ENCODE measurements at regions not wholly inside any gene's neighbourhood (a gene's known extent, or its start where the extent isn't known, plus 50 kb on each side); places are given as distances from the start of the nearest gene placed in this dataset.

DNA sequence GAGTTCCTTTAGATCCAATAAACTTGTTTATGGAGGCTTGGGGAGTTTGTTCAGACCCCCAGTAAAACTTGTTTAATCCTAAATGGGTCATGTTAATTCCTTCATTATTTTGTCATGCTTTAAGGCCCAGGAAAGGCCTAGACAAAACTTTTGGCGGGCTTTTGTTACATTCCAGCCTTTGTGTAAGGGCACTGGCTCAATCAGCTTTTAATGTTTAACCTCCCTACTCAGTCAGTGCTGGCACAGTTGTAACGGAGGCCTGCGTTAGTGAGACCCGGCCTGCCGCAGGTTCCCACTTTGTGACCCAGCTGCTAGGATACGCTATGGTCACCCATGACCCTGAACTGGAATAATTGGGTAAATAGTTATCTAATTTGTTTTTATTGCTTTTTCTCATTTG lies 59.2 kb downstream of the OXSM start:
- POLR2A ChIA-PET, result no interaction called here
- no TSS peak for BruUV-seq (replicated peaks)
- no peak for TF ChIP-seq PHTF2 (CRISPR knock-in tag; IDR thresholded peaks at IDR 0.05)
- no peak for TF ChIP-seq NCOA1 (IDR thresholded peaks at IDR 0.05; ENCODE audit: low read depth)
- no peak for TF ChIP-seq RUNX1 (IDR thresholded peaks at IDR 0.05; ENCODE audit: low read depth)
- TF ChIP-seq CBFA2T2 (conservative IDR thresholded peaks at IDR 0.05), result no peak
- TF ChIP-seq, protein P1, sequence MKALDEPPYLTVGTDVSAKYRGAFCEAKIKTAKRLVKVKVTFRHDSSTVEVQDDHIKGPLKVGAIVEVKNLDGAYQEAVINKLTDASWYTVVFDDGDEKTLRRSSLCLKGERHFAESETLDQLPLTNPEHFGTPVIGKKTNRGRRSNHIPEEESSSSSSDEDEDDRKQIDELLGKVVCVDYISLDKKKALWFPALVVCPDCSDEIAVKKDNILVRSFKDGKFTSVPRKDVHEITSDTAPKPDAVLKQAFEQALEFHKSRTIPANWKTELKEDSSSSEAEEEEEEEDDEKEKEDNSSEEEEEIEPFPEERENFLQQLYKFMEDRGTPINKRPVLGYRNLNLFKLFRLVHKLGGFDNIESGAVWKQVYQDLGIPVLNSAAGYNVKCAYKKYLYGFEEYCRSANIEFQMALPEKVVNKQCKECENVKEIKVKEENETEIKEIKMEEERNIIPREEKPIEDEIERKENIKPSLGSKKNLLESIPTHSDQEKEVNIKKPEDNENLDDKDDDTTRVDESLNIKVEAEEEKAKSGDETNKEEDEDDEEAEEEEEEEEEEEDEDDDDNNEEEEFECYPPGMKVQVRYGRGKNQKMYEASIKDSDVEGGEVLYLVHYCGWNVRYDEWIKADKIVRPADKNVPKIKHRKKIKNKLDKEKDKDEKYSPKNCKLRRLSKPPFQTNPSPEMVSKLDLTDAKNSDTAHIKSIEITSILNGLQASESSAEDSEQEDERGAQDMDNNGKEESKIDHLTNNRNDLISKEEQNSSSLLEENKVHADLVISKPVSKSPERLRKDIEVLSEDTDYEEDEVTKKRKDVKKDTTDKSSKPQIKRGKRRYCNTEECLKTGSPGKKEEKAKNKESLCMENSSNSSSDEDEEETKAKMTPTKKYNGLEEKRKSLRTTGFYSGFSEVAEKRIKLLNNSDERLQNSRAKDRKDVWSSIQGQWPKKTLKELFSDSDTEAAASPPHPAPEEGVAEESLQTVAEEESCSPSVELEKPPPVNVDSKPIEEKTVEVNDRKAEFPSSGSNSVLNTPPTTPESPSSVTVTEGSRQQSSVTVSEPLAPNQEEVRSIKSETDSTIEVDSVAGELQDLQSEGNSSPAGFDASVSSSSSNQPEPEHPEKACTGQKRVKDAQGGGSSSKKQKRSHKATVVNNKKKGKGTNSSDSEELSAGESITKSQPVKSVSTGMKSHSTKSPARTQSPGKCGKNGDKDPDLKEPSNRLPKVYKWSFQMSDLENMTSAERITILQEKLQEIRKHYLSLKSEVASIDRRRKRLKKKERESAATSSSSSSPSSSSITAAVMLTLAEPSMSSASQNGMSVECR (CRISPR knock-in tag; IDR thresholded peaks at IDR 0.05), result no peak
- TF ChIP-seq, protein P2, sequence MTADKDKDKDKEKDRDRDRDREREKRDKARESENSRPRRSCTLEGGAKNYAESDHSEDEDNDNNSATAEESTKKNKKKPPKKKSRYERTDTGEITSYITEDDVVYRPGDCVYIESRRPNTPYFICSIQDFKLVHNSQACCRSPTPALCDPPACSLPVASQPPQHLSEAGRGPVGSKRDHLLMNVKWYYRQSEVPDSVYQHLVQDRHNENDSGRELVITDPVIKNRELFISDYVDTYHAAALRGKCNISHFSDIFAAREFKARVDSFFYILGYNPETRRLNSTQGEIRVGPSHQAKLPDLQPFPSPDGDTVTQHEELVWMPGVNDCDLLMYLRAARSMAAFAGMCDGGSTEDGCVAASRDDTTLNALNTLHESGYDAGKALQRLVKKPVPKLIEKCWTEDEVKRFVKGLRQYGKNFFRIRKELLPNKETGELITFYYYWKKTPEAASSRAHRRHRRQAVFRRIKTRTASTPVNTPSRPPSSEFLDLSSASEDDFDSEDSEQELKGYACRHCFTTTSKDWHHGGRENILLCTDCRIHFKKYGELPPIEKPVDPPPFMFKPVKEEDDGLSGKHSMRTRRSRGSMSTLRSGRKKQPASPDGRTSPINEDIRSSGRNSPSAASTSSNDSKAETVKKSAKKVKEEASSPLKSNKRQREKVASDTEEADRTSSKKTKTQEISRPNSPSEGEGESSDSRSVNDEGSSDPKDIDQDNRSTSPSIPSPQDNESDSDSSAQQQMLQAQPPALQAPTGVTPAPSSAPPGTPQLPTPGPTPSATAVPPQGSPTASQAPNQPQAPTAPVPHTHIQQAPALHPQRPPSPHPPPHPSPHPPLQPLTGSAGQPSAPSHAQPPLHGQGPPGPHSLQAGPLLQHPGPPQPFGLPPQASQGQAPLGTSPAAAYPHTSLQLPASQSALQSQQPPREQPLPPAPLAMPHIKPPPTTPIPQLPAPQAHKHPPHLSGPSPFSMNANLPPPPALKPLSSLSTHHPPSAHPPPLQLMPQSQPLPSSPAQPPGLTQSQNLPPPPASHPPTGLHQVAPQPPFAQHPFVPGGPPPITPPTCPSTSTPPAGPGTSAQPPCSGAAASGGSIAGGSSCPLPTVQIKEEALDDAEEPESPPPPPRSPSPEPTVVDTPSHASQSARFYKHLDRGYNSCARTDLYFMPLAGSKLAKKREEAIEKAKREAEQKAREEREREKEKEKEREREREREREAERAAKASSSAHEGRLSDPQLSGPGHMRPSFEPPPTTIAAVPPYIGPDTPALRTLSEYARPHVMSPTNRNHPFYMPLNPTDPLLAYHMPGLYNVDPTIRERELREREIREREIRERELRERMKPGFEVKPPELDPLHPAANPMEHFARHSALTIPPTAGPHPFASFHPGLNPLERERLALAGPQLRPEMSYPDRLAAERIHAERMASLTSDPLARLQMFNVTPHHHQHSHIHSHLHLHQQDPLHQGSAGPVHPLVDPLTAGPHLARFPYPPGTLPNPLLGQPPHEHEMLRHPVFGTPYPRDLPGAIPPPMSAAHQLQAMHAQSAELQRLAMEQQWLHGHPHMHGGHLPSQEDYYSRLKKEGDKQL (CRISPR knock-in tag; IDR thresholded peaks at IDR 0.05; ENCODE audit: borderline replicate concordance), result no peak
- WGBS (ENCODE audit: insufficient coverage, low coverage, missing lambda C conversion rate), result 20% methylated on average over 6 of the region's 6 CpGs
- DNase-seq (ENCODE audit: extremely low read depth in 1 of 4, low spot score in 3 of 4) (no peak), FAIRE-seq (no peak), ATAC-seq (no peak)
- Histone ChIP-seq H3K36me3 (ENCODE audit: control insufficient read depth, insufficient read depth, low read length) (no peaks in the 10 kb centered on the region), H3K27me3 (ENCODE audit: control insufficient read depth in 2 of 2, insufficient read depth in 2 of 2, low read length in 2 of 2) (no peaks in the 10 kb centered on the region), H2AFZ (ENCODE audit: low read depth, low read length) (no peak overlapping the region), H3K4me1 (replicated peaks in 1 of 2; ENCODE audit: control insufficient read depth in 2 of 2, insufficient read depth in 2 of 2, low read length in 2 of 2) (peaks cover 0 to 3% of the 10 kb centered on the region in 2 experiments; a peak in 1 of 5 replicates), H3K4me2 (ENCODE audit: insufficient read depth, low read length) (no peak overlapping the region), H3K9me1 (ENCODE audit: control insufficient read depth, insufficient read depth, low read length) (no peaks in the 10 kb centered on the region), H3K9me3 (replicated peaks; ENCODE audit: control insufficient read depth, insufficient read depth, low read depth, low read length) (no peaks in the 10 kb centered on the region), H3K27ac (ENCODE audit: extremely low read depth, low read depth, low read length) (no peak overlapping the region), H4K20me1 (replicated peaks; ENCODE audit: control insufficient read depth, insufficient read depth, low read length) (no peaks in the 10 kb centered on the region), H3K4me3 (no peak overlapping the region), H3K79me2 (ENCODE audit: control insufficient read depth, insufficient read depth, low read length) (no peaks in the 10 kb centered on the region), H3K9ac (ENCODE audit: insufficient read depth in 1 of 2, low read depth in 2 of 2, low read length in 2 of 2) (no peak overlapping the region)
- in situ Hi-C loops (cut with MboI), result no loop called here
- intact Hi-C loops (cut with micrococcal nuclease), result no loop called here
- CTCF ChIA-PET (ENCODE audit: low intra/inter-chr PET ratio), result no interaction called here

All from K562 (cell line).